GM20000 (cell line): ENCODE measurements at regions not wholly inside any gene's neighbourhood (a gene's known extent, or its start where the extent isn't known, plus 50 kb on each side); places are given as distances from the start of the nearest gene placed in this dataset.

Experiments used
- DNase-seq: peaks from one replicate; pipeline ENCODE4 v3.0.0; 2012; ENCODE audit warnings: low spot score
- CTCF ChIP-seq: IDR thresholded peaks from 2 replicates; pipeline ENCODE4 v1.5.1; 2012; ENCODE audit warnings: mild to moderate bottlenecking, control low read depth; ENCODE audit errors: extremely low read depth, missing control alignments

GRCh38 chr13:99722931-99723330, 221.7 kb downstream of the TM9SF2 start:
- DNase-seq = no peak

GRCh38 chr13:99722338-99722818, 221.1 kb downstream of the TM9SF2 start:
- no peak for DNase-seq
- TF ChIP-seq CTCF = no peak

More at GRCh38 chr13:99722931-99723330, 221.7 kb downstream of the TM9SF2 start:
- no peak for TF ChIP-seq CTCF

- TF ChIP-seq CTCF = no peak
- no peak for DNase-seq
These were observed 220.5 kb downstream of the TM9SF2 start for GRCh38 chr13:99721606-99722337.

GRCh38 chr13:99717959-99718674, 216.8 kb downstream of the TM9SF2 start:
- no peak for DNase-seq
- TF ChIP-seq CTCF = no peak

- DNase-seq = no peak
- no peak for TF ChIP-seq CTCF
These were observed 207.9 kb downstream of the TM9SF2 start for GRCh38 chr13:99709134-99709533.

GRCh38 chr13:99704390-99704789, 203.1 kb downstream of the TM9SF2 start:
- TF ChIP-seq CTCF = no peak
- DNase-seq = no peak

GRCh38 chr13:99703908-99704307, 202.6 kb downstream of the TM9SF2 start:
- DNase-seq = no peak

More at GRCh38 chr13:99703908-99704307, 202.6 kb downstream of the TM9SF2 start:
- no peak for TF ChIP-seq CTCF
